HG02759 (cell line): ENCODE measurements at regions not wholly inside any gene's neighbourhood (a gene's known extent, or its start where the extent isn't known, plus 50 kb on each side); places are given as distances from the start of the nearest gene placed in this dataset.
A peak's percentile ranks its signal among the peaks of the same experiment; 100 is the strongest.

ENCODE experiments used
- ATAC-seq: cut with Tn5 transposase; IDR thresholded peaks from one replicate; pipeline ENCODE4 v1.9.1; 2021; ENCODE audit warnings: mild to moderate bottlenecking, moderate library complexity; ENCODE audit not compliant: unreplicated experiment

DNA sequence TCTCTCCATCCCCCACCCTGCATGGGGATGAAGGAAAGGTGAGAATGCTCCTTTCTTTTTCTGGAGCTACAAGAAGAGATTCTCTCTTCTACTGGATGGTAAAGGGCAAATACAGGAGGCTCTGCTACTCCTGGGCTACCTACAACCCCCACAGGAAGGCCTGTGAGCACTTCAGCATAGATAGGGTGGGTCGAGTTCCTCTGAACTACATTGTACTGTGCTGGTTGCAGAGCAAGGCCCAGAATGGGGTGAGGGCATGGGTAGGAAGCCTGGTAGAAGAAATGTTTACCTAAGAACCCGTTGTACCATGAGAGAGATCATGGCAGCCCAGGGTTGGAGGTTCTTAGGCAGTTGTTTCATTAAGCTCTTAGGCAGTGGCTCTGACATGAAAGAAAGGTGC, 510.4 kb downstream of the MID1IP1 start:
- ATAC-seq, result no peak

DNA sequence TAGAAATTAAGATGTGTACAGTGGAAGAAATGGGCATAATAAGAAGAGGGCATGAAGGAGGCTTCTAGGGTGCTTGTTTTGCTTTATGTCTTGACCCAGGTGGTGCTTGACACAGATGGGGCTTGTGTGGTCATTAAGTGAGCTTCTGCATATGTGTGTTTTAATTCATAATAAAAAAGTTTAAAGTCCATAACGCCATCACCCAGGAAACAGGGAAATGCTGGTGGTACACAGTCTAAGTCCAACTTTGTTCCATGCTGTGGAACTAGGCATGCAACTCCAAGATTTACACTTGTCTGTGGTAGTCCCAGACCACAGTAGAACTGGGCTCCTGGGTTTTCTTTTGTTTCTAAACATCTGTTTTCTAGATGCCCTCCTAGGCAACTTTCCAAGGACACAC, 511.9 kb downstream of the MID1IP1 start:
- no peak for ATAC-seq

DNA sequence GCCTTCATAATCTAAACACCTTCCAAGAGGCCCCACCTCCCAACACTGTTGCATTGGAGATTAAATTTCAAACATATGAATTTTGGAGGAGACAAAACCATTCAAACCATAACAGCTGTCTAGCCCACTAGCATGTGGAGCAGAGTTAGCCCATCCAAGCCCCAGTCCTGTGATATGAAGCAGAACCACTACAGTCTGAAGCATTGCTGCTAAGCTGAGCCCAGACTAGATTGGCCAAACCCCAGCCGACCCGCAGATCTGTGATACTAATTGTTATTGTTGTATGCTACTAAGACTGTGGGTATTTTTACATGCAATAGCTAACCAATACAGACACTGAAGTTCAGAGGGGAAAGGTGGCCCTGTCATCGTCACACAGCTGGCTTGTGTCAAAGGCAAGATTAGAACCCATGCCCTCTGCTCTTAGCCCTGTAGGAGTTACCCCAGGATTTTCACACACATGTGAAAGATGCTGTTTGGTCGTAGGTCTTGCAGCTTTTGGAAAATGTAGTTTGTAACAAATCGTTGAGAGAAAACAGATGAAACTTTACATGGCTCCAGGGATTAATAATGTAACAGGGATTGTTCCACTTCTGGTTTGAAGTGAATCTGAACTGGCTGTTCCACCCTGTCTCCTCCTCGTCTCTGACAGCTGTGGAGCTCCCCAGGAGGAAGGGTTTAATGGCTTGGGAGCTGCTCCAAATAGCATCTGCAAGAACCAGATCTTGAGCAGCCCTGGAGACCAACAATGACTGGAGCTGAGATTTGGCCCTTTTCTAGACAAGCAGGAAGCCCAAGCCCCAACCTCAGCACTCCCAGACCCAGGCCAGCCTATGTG, 517.5 kb downstream of the MID1IP1 start:
- ATAC-seq, result no peak

DNA sequence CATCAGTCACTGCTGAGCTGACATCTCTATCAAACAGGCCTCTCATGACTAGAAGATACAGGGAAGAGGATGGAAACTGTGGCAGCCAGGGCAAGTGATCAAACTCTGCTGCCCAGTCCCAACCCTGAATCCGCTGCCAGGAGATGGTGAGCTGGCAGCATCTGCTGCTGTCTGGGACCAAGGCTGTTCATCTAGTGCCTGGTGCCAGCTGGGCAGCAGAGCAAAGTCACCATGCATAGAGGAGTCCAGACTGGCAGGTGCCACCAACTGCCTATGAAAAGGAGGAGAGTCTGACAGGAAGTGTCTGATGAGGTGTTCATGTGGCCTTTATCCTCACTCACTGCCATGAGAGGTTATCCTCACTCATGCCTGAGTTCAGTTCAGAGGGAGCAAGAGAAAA, 518.9 kb downstream of the MID1IP1 start:
- ATAC-seq, result no peak

DNA sequence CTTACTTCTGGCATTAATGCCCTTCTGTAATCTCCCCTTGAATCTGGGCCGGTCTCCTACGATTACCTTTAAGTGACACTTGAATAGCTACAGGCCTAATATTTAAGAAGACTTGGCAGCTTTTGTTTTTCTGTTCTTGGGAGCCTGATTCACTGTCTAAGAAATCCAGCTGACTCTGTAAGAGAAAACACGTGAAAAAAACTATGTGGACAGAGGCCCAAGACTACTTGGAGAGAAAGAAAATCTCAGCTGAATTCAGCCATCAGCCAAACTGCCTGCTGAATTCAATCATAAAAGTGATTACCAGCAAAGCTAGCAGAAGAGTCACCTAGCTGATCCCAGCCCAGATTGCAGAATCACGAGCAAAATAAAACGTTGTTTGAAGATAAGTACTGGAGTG, 521.2 kb downstream of the MID1IP1 start:
- ATAC-seq, result no peak

DNA sequence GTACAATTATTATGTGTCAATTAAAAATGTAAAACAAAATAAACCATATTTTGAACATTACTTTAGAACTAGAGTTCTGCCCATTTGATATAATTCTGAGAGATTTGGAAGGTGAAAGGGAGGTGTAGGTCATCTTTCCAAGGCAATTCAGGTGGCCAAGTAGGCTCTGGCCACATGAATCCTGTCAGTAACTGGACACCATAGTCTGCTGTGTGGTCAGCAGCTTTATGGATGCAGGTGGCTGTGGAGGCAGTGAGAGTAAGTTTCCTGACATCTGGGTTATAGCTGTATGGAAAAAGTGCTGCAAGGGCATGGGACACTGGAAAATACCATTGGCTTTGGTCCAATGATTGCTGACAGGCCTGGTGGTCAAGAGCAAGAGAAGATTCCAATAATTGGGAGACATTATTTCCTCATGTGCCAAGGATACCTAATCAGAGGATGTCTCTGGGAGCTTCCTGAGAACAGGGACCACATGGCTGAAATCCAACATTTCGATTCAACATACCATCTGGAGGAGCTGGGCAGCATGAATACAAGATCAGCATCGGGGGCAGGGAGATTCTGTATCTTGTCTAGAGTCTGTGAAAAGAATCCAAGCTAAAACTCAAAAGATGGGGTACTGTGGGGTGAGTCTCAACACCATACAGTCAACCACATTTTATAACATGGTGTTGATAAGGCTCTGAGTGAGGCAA, 523.1 kb downstream of the MID1IP1 start:
- ATAC-seq, result no peak

DNA sequence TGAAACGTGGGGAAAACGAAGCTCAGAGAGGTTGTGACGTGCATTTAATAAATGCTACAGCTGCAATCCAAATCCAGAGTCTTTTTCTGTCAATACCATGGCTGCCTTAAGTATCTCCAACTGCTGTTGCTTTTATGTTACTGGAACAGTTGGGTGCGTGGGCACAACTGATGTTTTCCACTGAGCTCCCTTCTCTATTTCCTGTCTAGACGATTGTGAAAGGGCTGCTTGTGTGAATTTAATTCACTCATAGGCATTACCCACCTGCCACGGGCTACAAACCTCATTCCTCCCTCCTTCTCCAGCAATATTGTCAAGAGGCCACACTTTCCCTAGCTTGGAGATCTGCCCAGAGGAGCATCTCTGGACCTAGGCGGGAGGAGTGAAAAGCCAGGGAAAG, 526.0 kb downstream of the MID1IP1 start:
- ATAC-seq, result no peak

DNA sequence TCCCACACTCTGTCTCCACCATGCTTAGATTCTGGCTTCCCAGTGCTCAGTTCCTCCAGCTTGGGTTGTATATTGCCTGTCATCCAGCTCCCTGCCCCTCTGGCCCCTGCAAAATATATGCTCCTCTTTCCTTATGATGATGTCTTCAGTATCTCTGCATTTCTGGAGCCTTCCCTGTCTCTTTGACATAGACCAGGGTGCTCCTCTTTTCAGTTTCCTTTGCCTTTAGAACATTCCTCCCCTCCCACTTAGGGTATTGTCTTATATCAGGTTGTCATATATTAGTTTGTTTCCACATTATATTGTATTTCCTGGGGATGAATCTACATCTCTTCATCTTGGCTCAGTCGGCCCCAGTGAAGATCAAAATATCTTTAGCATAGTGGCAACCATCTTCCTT, 526.4 kb downstream of the MID1IP1 start:
- ATAC-seq, result no peak

DNA sequence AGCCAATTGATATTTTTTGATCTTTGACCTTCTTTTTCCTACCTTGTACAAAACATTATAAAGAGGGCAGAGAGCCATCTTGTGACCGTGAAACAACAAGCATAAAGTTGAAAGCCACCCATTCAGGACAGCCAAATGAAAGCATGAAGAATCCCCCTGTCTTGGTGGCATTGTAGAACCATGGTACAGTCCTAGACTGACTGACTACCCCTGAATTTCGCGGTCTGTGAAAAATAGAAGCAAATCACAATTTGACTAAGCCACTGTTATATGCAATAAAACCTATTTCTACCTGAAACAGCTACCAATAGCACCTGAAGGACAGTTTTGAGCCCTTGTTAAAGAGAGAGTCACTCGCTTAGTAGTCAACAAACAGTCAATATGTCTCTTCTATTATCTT, 527.4 kb downstream of the MID1IP1 start:
- ATAC-seq, result no peak

DNA sequence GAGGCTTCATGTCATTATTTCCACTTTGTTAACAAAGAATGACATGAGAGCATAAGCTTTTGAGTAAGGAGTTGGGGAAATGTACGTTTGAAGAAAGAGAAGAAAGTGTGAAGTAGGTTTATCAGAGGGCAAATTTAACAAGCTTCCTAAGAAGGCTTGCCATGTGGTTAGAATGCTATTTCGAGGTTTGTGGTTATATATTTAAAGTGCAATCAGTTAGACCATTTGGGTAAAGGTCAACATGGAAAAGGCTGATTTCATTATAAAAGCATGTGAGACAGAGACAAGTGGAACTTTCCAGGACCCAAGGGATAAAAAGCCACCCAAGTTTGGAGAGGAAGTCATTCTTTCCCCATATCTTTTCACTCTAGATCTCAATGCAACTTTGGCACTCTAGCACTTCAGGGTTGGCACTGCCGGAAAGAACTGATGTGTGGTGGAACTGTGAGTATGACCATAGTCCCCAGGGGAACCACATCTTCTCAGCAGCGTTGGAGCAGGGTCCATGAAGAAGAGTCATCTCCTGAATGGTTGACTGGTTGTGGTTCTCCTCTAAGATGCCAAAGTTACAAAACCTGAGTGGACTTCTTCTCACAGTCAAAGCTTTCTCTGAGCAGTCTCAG, 529.9 kb downstream of the MID1IP1 start:
- ATAC-seq, result no peak

DNA sequence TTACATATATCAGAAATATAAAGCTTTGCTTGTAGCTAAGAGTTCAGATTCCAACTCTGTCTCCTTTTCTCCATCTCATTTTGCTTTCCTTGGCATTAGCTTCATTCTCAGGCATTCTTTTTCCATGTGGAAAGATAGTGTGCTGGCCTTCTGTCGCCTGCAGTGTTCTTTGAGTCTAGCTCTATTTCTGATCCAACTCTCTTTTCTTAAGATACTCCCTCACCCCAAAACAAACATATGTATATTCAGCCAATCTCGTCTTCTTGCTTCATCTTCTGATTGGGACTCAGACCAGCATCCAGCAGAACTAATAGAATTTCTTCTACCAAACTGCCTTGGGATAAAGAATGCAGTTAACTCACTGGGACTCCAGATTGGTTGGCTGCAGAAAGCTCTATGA, 532.2 kb downstream of the MID1IP1 start:
- ATAC-seq, result no peak

DNA sequence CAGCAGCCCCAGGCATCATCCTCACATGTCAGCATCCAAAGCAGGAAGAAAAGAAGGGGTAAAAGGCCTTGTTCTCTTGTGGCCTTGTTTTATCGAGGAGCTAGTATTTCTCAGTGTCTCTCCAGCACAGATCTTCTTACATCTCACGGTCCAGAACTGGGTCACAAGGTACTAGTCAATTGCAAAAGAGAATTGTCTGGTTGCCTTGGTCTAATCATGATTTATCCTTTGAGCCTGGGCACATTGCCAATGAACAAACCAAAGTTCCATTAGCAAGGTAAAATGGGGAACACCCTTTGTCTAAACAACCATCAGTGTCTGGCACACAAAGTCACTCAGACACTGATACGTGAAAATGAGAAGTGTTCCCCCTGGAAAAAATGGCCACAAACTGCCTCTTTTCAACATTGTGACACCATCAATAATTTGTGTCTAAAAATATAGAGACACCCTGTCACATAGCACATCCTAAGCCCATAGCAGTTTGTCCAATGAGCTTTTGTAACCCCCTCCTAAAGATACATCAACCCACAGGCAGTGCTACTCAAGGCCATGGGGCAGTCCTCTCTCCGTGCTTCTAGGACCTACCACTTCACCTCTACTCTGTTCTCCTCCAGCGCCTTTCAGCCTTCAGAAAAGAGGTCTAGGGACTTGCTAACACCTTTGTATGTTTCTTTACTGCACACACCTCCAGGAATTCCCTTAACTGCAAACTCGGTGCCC, 534.4 kb downstream of the MID1IP1 start:
- ATAC-seq, result no peak

DNA sequence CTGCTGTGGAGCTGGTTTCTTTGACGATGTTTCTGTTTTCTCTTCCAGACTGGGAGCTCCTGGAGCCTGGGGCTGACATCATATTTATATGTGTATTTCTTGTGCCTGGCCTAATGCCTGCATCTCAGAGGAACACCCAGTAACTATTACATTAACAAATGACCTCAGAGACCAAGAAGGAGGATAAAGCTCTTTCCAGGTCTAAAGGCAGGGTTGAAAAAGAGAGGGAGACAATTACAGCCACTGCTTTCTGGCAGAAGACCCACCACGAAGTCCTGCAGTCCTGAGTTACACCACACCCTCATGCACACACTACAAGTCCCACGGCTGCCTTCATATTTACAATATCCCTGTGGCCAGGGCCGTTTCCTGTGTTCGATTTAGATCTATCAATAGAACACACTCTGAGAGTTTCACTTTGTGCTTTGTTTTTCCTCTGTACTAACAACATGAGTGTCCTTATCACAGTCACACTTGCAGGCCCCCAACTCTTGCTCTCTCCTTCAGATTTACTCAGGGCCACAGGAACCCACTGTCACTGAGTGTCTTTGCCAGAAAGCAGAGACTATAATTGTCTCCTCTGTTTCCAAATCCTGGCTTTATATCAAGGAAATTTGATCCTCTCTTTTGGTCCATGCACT, 535.5 kb downstream of the MID1IP1 start:
- ATAC-seq, result peak; percentile 58

DNA sequence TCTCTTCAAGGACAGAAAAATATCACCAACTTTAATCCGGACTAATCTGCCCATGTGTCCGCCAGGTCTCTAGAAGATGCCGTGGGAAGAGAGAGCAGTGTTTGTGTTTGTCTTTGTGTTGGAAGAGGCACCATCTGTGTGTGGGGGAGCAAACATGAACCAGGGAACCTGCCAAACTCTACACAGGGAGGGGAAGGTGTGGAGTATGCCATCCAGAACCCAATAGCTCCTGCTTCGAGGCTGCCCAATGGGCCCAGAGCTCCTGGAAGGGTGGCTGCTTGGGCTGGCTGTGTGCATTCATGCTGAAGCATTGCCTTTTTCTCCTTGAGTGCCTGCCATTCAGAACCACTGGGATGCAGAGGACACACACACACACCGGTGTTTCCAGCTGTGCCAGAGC, 536.2 kb downstream of the MID1IP1 start:
- no peak for ATAC-seq

DNA sequence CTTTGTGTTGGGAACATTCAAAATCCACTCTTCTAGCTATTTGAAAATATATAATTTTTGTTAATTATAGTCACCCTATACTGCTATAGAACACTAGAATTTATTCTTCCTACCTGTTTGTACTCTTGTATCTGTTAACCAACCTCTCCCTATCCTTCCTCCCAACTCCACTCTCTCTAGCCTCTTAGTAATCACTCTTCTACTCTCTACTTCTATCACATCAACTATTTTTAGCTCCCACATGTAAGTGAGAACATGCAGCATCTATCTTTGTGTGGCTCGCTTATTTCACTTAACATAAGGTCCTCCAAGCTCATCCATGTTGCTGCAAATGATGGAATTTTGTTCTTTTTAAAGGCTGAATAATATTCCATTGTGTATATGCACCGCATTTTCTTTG, 537.3 kb downstream of the MID1IP1 start:
- no peak for ATAC-seq

DNA sequence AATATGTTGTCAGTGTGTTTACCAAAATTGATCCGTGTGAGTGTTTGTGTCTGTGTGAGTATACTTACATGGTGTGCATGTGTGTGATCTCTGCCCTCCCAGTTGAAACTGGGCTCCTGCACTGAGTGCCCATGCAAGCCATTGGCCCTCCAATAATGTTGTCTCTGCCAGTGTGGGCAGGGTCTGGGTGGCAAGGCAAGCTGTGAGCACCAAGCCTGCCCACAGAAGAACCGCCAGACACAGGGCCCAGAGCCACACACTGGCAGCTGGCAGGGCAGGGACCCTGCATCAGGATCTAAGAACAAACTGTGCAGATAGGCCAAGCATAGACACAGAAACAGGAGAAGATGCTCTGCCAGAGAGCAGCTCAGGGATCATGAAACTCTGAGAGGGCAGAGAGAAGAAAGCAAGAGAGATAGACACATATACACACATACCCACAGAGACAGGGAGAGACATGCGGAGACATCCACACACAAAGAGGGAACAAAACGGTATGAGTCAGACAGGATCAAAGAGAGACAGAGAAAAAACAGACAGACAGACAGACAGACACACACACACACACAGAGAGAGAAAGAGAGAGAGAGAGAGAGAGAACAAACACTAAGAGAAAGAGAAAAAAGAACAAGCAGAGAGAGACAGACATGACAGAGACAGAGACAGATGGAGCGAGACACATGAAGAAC, 555.0 kb downstream of the MID1IP1 start:
- no peak for ATAC-seq

DNA sequence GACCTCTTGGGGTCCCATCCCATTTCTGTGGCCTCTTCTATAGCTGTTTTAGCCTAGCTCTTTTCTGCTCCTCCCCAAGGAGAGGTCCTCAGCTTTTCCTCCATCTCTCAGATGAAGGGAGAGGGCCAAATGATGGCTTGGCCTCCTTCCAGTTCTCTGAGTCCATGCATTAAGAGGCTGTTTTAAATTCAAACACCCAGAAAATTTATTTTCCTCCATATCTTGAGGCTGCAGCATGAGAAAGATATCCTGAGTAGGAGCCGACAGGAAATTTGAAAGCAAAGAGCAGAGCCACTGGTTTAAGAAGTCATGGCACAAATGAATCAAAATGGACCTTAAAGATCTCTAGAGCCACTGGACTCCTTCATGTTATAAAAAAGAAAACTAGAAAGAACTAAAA, 558.8 kb downstream of the MID1IP1 start:
- ATAC-seq, result no peak

DNA sequence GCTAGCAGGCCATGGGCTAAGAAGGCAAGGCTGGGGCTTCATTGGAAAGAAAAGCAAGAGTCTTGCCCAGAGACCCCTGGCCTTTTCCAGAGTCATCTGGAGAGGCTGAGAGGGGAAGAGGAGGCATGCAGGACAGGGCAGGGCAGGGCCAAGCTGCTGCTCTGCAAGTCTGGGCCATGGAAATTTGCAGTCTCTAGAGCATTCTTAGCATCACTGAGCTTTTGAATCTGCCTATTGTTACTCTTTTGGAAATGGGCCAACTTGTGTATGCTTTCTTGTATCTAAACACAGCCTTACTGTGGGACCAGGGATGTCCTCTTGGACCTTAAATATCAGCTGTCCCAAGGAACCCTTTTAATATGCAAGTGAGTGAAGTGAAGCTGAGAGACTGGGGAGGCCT, 560.5 kb downstream of the MID1IP1 start:
- ATAC-seq, result no peak

DNA sequence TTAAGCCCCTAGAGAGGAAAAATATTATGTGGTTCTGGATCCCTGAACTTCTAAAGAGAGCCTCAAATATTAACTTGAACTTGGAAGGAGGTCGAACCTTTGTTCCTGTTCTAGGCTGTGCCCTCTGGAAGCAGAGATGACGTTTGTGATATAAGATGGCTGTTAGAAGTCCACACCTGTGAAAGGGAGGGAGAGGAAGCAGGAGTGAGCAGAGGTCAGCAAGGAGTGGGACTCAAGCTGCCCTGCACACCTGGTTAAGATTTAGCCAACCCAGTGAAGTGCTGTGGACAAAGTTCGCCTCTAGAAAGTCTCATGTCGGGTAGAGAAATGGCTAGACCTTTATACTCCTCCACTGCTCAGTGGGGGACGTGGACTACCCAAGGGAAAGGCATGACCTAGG, 566.2 kb downstream of the MID1IP1 start:
- ATAC-seq, result no peak

DNA sequence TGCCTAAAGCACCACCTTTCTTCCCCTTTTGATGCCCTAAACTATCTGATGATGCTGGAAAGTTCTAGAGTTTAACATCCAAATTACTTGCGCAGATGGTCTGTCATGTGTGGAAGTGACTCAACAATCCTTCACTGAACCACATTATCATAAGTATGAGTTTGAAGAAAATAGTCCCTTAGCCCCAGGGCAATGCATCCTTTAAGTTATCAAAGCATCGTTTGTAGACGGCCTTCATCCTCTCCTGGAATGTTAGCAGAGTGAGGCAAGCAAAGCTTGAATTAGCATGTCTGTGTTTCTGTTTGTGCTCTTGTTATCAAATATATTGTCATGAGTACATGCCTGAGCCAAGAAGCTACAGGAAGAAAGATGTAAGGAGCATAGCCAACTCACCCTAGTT, 570.9 kb downstream of the MID1IP1 start:
- ATAC-seq, result no peak
